Right hindlimb (tissue), 1 donor: ENCODE measurements at regions not wholly inside any gene's neighbourhood (a gene's known extent, or its start where the extent isn't known, plus 50 kb on each side); places are given as distances from the start of the nearest gene placed in this dataset.

ENCODE experiments used
- DNase-seq: peaks from one replicate; pipeline ENCODE4 v3.0.0-alpha.2; 2018

DNA sequence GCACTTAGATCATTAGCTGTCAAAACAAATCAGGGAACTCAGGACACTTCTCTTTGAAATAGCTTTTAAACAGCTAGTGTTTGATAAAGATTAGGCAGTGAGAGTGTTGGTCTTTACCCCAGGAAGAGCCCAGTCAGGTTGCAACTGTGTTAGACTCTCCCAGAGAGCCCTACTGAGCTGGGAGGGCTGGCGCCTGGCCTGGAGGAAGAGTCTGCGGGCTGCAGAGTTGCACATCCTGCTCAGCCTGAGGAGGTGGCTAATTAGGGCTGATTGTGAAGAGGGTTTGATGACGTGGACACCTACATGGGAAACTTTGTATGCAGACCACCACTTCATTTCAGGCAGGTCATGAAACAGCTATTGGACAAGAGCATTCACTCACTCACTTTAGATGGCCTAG is 112.0 kb downstream of the TMEM174 start:
- DNase-seq = no peak

DNA sequence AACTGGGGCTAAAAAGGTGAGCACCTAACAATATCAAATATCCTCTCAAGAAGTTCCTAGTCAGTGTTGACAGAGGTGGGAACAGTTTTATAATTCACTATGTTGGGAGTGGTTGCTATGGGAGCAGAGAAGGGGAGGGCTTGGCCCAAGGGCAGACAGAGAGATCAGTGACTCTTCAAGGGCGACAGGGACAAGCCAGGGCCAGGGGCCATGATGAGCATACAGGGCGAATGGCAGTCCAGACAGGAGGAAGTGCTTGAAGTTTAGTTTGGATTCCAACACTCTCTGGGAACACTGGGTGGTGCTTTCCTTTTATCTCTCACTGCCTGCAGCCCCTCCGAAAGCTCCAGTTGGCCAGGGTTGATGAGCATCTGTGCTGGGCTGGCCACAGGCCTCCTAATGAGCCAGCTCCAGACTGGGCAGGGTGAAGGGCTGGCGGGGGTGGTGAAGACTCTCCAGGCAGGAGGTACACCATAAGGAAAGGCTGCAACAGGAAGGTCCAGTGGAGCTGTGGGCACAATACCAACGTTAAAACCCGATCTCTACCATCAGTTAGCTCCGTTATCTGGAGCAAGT is 111.3 kb downstream of the TMEM174 start:
- DNase-seq = no peak

DNA sequence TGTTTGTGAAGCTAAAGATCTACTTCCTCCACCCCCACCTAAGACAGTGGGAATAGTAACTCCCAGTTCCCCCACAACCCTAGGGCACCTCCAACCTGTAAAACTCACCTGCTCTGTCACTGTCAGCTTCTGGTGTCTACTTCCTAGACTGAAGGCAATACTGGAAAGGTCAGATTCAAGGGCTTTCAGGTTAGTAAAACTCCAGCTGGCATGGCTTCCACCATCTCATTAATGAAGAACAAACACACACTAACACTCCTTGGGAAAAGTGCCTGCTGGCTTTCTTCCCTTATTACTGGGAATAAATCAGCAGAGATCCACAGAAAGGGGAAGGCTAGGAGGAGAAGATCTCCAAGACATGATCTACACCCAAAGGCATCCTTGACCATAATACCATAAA is 109.9 kb downstream of the TMEM174 start:
- DNase-seq = no peak

DNA sequence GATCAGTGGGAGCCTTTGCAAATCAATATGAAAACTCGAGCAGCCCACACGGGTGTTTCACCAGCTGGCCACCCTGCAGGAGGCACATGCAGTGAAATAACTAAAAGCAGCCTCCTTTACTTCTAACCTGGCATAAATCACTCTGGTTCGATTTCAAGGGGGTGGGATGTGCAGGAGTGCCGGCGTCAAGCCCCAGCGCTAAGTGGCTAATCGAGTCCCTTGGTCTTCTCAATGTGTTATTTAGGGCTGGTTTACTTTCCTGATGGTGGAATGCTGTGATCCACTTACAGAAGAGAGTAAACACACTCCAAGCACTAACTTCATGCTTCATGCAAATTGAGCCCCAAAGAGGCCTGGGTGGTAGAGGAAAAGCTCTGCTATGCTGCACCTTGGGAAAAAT is 109.4 kb downstream of the TMEM174 start:
- no peak for DNase-seq

DNA sequence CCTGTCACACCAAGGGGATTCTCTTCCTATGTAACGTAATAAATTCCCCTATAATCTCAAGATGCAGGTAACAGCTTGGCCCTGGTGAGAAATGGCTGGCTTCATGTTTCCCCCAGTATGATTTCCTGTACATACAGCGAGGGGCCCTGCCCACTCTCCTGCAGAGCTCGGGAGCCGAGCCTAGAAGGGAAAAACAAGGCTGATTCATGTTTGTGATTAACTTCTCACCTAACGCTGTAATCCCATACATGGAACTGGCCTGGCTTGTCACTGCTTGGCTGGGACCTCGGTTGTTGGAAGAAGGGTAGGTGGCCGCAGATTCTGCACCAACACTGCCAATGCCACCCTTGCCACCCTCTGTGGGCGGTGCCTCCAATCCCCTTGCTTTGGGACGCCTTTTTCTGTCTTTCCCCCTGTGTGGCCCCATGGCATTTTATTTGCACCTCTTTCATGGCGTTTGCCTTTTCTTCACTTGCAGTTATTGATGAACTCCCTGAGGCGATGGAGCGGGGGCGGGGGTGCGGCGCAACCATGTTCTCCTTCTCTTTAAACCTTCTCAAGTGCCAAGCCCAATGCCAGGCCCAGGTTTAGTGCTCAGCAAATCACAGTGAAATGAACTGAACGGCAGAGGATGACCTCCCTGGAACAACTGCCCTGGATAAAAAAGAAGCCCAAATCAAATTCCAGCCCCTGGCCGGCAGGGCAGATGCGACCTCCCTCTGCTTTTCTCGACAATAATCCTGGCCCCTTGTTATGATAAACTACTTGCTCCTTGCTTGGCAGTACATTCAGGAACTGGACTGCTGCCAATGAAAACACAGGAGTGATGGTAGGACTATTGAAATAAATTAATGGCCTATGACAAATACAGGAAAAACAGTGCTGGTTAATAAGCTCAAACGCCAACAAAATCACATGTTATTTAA is 108.1 kb downstream of the TMEM174 start:
- no peak for DNase-seq

DNA sequence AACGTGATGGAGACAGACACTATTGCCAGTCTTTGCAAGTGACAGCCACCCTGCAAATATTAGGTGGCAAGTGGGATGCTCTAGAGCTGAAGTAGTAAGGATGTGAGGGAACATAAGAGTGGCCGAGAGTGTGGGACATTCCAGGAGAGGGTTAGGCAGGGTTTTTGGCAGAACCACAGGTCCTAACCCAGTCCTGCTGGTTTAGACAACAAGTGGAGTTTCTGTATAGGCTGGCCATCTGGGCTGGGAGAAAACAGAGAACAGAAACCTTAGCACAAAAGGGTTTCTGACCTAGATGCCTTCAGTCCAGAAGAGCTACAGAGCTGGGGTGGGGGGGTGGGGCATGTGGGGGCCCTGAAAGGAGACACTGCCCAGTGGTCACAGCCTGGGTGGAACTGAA is 107.4 kb downstream of the TMEM174 start:
- DNase-seq = no peak

DNA sequence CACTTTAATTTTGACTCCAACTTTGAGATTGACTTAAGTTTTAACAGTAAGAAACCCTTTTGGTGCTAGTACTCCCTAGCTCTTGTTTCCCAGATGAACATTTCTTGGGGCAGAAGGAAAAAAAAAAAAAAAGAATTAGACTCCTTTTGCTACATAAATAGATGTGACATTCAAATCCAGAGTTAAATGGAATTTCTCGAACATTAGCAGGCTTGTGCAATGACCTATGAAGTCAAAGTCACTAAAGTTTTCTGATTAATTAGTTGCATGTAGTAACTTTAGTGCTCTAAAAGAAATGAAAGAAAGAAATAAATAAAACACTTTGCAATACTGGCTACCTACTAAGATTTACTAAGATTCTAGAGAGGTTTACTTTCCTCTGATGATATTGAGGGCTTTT is 106.8 kb downstream of the TMEM174 start:
- DNase-seq = no peak

DNA sequence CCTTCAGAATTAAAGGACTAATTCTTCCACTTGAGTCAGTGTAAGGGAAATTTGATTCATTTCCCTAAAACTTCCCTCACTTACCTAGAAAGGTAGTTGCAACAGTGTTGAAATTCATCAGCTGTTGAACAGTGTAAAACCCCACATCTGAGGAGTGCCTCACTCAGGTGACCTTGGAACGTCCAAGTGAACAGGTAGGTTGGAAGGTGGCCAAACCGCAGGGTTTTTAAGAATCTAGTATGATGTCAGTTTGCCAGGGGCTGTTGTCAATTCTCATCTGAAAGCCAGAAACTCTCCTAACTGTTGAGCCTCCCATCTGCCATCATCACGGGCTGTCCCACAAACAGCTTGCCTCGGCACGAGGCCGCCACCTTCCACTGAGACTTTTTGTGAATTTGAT is 105.7 kb downstream of the TMEM174 start:
- DNase-seq = no peak

DNA sequence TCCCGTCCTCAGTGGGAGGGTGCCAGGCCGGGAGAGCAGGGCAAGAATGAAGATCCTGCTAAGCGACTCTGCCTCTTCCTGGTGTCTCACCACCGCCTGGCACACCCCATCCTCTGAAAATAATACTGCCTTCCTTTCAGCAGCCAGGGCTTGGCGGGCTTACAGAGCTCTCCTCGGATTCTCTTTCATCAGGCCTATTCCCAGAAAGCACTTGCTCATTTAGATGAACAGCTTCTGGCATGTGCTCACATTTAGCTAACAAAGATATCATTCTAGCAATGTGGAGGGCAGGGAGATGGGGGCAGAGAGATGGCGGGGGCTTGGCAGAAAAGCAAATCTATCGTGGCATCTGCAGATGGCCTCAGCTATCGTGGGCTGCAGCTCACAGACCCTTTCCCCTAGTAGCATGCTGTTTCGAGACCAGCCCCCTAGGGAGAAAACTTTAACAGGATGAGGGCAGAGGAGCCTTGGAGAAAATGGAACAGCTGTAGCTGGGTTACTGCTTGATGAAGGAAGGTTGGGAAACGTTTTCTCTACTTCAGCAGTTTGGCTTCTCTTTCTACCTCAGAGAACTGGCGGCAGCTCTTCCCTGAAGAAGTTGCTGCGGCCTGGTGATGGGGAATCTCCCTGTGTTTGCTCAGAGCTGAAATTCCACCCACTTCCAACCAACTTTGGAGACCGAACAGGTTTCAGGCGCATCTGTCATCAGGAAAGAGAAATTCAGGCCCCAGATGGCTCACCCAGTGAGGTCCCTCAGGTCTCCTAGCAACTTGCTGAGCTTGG is 102.1 kb downstream of the TMEM174 start:
- peak; percentile 45 for DNase-seq

DNA sequence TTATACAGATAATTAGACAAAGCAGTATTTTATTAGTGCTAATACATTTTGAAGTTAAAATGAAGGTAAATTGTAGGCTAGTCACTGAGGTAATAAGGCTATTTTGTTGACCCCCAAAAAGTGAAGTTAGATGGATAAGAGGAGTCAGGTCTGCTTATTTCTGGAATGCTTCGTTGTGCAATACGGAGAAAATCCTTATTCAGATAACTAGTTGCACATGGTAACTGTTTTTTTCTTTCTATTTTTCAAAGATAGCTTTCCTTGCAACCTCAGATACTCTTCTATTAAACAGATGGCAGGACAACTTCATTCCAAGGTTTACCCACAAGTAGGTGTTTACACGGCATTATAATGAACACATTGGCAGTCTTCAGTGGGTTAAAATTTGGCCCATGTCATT is 101.1 kb downstream of the TMEM174 start:
- DNase-seq = no peak

DNA sequence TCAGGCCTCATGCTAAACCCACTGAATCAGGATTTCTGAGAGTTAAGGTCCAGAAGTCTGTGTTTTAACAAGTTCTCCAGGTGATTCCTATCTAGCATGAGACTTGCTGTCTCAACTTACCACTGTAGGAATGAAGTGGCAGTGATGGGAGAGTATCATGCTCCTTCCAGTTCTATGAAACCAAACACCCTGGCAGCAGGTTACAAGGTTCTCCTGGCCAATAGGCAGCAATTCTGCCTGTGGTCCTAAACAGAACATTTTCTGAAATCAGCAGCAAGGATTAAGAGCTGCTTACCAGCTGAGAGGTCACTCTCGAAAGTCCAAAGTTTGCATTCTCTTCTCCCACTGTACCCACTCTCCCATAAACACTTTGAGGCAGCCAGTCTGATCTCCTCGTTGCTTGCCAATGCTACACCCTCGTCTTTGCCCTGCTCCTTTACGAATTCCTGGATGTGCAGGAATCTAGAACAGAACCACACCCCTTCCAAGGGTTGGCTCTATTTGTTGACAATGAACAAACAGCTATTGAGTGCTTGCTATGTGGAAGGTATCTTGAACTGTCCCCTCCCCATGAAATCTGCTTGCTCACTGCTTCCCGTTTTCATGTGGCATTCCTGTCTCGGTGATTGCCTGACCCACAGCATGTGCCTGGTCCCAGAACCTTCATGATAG is 100.5 kb downstream of the TMEM174 start:
- no peak for DNase-seq

DNA sequence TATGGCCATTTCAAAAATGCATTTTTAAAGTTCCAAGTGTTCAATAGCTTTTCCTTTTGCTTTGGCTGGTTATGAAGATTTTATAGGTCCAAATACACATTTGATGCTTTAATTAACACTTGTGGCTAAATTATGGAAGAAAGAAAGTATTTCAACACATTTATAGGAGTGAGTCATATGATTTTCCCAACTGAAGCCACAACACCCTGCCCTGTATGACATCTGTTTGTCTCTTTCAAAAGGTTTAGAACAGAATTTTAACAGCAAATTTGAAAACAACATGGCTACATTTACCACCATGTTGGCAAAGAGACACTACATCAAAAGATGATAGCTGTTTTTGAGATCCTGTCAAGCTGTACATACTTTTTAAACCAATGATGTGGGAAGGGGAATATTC is 99.4 kb downstream of the TMEM174 start:
- no peak for DNase-seq

DNA sequence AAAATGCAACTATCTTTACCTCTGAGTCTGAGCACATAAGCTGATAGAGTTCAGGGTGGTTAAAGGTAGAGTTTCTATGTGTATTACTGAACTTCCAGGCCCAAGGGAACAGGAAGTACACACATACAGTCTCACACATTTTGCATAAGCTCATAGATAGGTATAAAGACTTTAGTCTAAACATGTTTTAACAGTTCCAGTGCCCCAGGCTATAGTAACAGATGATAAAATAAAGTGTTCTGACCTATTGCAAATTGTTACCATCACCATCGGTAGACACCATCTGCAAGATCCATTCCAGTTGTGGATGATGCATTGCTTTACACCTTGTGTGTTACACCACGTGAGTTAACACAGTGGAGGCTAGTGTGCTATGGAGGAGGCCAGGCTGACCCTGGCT is 95.8 kb downstream of the TMEM174 start:
- no peak for DNase-seq

DNA sequence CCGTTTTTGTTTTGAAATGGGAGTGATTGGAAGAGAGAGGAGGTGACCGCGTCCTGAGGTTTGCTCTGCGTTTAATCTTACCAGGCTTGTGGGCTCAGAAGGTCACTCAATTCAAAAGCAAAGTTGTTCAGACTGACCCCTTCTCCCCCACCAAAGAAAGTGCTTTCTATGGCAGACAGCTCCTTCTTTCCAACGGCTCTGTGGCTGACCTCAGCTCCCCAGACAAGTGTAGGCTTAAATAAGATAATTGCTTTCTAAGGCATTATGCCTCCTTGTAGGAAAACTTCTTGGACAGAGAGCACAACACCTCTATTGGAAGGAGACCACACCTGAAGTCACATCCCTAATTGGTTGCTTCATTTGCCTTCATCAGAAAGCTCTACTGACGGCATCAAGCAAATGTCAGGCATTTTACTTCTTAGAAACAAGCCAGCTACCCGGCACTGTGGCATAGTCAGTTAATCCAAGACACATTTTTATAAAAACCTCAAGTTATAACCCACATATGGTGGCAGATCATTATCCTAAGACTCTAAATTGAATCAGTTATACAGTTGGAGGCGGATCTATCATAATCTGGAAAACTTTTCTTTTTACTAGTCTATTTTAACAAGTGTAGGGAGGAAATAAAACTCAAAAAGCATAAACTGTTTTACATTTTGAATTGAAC is 94.9 kb downstream of the TMEM174 start:
- no peak for DNase-seq

DNA sequence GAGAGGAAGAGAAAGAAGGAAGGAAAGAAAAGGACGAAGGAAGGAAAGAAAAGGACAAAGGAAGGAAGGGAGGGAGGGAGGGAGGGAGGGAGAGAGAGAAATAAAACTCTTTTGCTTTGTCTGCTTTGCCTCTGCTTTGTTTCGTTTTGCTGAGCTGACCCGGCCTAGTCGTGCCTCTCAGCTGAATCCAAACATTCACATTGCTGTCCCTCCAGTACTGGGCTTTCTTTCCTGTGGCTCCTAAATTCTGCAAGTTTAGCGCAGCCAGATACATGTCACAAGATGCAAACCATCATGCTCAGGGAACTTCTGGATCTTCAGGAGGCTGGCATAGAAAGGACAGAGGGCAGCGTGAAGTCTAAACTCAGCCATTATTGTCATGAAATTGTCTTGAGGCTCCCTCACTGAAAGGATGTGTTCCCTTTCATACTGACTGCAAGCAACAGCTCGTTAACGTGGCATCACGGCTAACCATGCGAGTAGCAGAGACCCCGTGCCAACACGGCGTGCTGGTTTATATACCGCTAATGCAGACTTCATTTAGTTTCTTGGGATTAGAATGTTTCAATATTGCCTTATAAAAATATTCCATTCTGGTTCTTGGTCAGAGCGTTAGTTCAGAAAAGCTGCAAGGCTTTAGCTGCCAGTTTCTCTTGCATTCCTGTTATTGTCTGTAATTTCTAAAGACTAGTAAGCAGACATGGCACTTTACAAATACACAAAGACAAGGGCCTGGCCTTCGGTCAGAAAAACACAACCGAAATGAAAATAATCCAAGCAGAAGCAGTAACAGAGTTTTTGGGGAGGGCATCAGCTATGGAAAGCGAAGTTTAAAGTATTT is 94.2 kb downstream of the TMEM174 start:
- DNase-seq = no peak

DNA sequence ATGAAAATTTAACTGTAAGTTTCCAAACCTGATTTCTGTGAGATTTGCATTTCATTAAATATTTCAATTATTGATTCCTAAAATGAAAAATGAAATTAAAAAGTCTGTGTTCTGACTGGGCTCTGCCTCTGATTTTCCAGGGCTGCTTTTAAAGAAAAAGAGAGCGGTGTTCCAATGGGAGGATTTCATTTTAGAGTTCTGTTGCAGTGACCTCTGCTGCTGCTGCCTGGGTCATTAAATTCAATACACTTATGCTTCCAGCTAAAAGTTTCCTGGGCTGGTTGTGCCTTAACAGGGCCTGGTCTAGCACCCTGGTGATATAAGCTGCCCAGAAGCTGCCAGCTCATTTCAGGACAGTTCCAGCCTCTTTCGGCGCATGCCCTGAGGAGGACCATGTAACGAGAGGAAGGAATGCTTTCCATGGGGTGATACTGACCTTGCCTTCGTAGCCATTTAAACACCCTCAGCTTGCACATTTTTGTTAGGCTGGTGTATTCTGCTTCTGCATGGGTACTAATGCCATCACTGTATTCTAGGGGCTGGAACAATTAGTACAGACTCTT is 93.3 kb downstream of the TMEM174 start:
- DNase-seq = no peak

DNA sequence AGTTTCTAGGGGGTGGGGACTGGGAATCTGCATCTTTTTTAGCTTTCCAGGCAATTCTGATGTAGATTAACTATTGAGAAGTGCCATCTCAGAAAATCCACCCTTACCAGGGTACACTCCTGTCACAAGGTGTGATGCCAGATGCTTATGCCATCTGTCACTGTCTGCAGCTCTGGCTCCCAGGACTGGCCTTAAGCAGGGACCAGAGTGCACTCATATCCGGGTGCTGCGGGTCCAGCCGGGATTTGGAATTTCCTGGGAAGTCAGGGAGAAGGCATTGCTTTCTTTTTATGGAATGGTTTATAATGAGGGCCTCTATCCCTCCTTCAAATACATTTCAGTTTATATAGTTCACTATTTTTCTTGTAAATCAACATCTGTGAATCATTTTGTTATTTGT is 92.6 kb downstream of the TMEM174 start:
- DNase-seq = no peak

DNA sequence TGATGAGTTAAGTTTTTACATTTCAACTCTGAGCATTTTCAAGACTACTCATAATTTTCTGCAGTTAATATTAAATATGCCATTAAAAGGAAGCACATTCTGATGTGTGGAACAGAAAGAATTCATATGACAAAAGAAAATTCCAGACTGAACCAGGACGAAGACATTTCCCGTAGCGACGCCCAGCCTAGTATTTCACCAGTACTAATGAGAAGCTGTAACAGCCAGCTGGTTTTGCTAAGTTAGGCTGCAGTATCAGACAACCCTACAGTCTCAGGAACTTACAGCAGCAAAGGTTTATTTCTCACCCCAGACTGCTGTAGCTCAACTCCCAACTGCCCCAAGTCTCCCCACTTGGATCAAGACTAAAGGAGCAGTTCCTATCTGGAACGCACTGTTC is 91.6 kb downstream of the TMEM174 start:
- DNase-seq = no peak

DNA sequence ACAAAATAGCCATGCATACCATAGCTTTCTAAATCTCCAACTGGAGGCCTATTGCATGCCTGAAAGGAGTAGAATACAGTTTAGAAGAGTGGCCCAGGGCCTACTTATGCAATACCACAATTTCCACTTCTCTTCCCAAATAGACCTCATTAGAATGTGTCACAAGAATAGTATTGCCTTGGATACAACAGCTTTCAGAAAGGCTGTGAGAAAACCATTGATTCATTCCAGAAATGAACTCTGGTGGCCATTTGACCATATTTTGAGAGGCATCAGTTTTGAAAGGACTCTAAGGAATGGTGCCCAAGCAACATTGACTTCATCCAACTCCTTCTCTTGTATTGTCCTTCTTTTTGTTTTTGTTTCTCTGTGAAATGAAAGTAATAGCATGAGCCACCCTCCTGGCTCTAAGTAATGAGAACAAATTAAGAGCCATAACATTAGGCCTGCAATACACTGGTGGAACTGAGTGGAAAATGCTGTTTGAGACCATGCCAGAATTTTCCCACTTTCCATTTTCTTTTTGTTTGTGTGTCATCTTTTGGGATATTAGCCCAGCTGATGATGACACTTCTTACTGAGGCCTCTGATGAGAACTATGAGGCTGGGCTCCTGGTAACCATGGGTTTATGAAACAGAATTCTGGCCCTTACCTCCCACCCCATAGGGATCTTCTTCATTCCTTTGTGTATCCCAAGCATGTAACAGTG is 90.2 kb downstream of the TMEM174 start:
- DNase-seq = no peak

DNA sequence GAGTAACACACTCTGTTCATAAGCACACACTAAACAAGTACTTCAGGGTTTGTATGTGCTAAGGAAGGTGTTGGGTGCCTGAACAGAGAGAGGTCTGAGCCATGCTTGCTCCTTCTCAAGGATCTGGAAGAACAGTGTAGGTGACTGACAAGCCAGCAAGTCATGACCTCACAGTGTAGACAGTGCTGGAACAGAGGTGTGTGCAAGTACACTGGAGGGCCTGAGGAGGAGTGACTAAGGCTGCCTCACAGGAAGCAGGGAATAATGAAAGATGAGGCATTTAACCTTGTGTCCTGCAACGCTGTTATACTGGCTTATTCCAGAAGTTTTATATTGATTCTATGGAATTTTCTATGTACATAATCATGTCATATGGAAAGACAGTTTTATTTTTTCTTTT is 83.9 kb downstream of the TMEM174 start:
- no peak for DNase-seq

DNA sequence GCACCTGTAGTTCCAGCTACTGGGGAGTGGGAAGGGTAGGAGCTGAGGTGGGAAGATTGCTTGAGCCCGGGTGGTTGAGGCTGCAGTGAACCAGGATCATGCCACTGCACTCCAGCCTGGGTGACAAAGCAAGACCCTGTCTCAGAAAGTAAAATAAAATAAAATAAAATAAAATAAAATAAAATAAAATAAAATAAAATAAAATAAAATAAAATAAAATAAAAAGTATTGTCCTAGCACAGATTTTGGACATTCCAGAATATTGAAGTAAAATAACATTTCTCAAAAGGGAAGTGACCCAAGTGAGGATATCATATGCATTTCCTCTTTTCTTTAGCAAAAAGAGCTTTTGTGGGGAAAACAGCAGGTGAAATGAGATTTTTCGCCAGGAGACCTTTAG is 83.5 kb downstream of the TMEM174 start:
- DNase-seq = no peak
